ENCODE measurements at regions not wholly inside any gene's neighbourhood (a gene's known extent, or its start where the extent isn't known, plus 50 kb on each side); places are given as distances from the start of the nearest gene placed in this dataset.

- TF ChIP-seq CTCF (conservative IDR thresholded peaks at IDR 0.05; ENCODE audit: low read depth) = no peak
- ChIA-PET POLR2A (ENCODE audit: low non-redundant PET) (no interaction called here), CTCF (no interaction called here)
- H3K27ac ChIP-seq = no peak overlapping the region
- DNase-seq (ENCODE audit: low spot score) = no peak
Observed at GRCh38 chr1:244937099-244937498, 72.8 kb upstream of the HNRNPU start.

- CTCF ChIA-PET = interaction anchor here (0.7 to 1.0 kb wide), 3 partner anchors 65 to 122 kb away, joined by 3 to 4 read pairs (median 4); no protein-coding TSS in a partner anchor
- no peak for DNase-seq (ENCODE audit: low spot score)
- no peak overlapping the region for H3K27ac ChIP-seq
- TF ChIP-seq CTCF (conservative IDR thresholded peaks at IDR 0.05; ENCODE audit: low read depth) = no peak
- POLR2A ChIA-PET (ENCODE audit: low non-redundant PET) = no interaction called here
Observed at GRCh38 chr1:244920911-244921761, 56.8 kb upstream of the HNRNPU start.

GRCh38 chr1:244919320-244920282 is 55.3 kb upstream of the HNRNPU start:
- no peak overlapping the region for H3K27ac ChIP-seq
- TF ChIP-seq CTCF (conservative IDR thresholded peaks at IDR 0.05; ENCODE audit: low read depth) = no peak
- POLR2A ChIA-PET (ENCODE audit: low non-redundant PET) = no interaction called here
- CTCF ChIA-PET = no interaction called here
- DNase-seq (ENCODE audit: low spot score) = no peak

- TF ChIP-seq CTCF (conservative IDR thresholded peaks at IDR 0.05; ENCODE audit: low read depth) = no peak
- CTCF ChIA-PET = no interaction called here
- H3K27ac ChIP-seq = no peak overlapping the region
- POLR2A ChIA-PET (ENCODE audit: low non-redundant PET) = no interaction called here
- no peak for DNase-seq (ENCODE audit: low spot score)
Observed at GRCh38 chr1:244918421-244919319, 54.3 kb upstream of the HNRNPU start.

- H3K27ac ChIP-seq = no peak overlapping the region
- no peak for TF ChIP-seq CTCF (conservative IDR thresholded peaks at IDR 0.05; ENCODE audit: low read depth)
- ChIA-PET POLR2A (ENCODE audit: low non-redundant PET) (no interaction called here), CTCF (interaction anchor here (0.5 to 1.0 kb wide), 2 partner anchors 54 to 126 kb away, joined by 4 to 5 read pairs; no protein-coding TSS in a partner anchor)
- DNase-seq (ENCODE audit: low spot score) = no peak
Observed at GRCh38 chr1:244917073-244917670, 52.8 kb upstream of the HNRNPU start.

Data from RWPE1 (cell line).